Ishikawa (cell line): ENCODE measurements at regions not wholly inside any gene's neighbourhood (a gene's known extent, or its start where the extent isn't known, plus 50 kb on each side); places are given as distances from the start of the nearest gene placed in this dataset.

Source experiments
- CEBPB ChIP-seq: IDR thresholded peaks from 2 replicates; pipeline ENCODE4 v1.6.1; 2012
- CREB1 ChIP-seq: IDR thresholded peaks from 2 replicates; pipeline ENCODE4 v1.6.1; 2012; ENCODE audit warnings: low read depth
- EGR1 ChIP-seq: IDR thresholded peaks from 2 replicates; pipeline ENCODE4 v1.6.1; 2012
- EP300 ChIP-seq: IDR thresholded peaks from 2 replicates; pipeline ENCODE4 v1.6.1; 2012; ENCODE audit warnings: borderline replicate concordance
- FOXM1 ChIP-seq: IDR thresholded peaks from 2 replicates; pipeline ENCODE4 v1.6.1; 2012; ENCODE audit warnings: low read depth, borderline replicate concordance
- NFIC ChIP-seq: IDR thresholded peaks from 2 replicates; pipeline ENCODE4 v1.6.1; 2012
- RAD21 ChIP-seq: IDR thresholded peaks from 2 replicates; pipeline ENCODE4 v1.6.1; 2012; ENCODE audit warnings: low read depth
- TAF1 ChIP-seq: IDR thresholded peaks from 2 replicates; pipeline ENCODE4 v1.6.1; 2012; ENCODE audit warnings: low read depth, mild to moderate bottlenecking
- TCF12 ChIP-seq: IDR thresholded peaks from 2 replicates; pipeline ENCODE4 v1.6.1; 2012; ENCODE audit warnings: low read depth
- TEAD4 ChIP-seq: IDR thresholded peaks from 2 replicates; pipeline ENCODE4 v1.6.1; 2012
- YY1 ChIP-seq: IDR thresholded peaks from 2 replicates; pipeline ENCODE4 v1.6.1; 2012; ENCODE audit warnings: low read depth
- TF ChIP-seq, protein P1 (sequence below): IDR thresholded peaks from 2 replicates; pipeline ENCODE4 v1.6.1; 2012; ENCODE audit warnings: low read depth, mild to moderate bottlenecking
- TF ChIP-seq, protein P2 (sequence below): IDR thresholded peaks from 2 replicates; pipeline ENCODE4 v1.6.1; 2012

DNA sequence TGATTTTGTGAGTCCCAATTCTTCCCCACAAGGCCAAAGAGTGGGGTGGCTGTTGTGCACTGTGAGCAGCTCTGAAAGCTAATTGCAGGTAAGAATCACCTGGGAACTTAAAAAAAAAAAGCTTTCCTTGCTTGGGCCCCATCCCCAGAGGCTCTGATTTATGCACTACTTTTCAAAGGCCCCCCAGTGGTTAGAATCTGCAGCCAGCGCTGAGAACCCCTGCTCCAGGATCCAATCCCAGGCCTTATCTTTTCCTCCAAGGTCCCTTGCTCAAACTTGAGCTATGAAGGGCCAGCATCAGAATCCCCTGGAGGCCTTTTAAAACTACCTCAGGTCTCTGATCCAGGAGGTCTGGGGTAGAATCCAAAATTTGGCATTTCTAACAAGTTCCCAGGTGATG lies 156.8 kb downstream of the UXS1 start:
- TF ChIP-seq NFIC: no peak
- TF ChIP-seq, protein P1, sequence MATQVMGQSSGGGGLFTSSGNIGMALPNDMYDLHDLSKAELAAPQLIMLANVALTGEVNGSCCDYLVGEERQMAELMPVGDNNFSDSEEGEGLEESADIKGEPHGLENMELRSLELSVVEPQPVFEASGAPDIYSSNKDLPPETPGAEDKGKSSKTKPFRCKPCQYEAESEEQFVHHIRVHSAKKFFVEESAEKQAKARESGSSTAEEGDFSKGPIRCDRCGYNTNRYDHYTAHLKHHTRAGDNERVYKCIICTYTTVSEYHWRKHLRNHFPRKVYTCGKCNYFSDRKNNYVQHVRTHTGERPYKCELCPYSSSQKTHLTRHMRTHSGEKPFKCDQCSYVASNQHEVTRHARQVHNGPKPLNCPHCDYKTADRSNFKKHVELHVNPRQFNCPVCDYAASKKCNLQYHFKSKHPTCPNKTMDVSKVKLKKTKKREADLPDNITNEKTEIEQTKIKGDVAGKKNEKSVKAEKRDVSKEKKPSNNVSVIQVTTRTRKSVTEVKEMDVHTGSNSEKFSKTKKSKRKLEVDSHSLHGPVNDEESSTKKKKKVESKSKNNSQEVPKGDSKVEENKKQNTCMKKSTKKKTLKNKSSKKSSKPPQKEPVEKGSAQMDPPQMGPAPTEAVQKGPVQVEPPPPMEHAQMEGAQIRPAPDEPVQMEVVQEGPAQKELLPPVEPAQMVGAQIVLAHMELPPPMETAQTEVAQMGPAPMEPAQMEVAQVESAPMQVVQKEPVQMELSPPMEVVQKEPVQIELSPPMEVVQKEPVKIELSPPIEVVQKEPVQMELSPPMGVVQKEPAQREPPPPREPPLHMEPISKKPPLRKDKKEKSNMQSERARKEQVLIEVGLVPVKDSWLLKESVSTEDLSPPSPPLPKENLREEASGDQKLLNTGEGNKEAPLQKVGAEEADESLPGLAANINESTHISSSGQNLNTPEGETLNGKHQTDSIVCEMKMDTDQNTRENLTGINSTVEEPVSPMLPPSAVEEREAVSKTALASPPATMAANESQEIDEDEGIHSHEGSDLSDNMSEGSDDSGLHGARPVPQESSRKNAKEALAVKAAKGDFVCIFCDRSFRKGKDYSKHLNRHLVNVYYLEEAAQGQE: no peak
- no peak for TF ChIP-seq TCF12
- TF ChIP-seq TAF1: no peak
- TF ChIP-seq RAD21: no peak
- TF ChIP-seq FOXM1: no peak
- no peak for TF ChIP-seq EP300
- no peak for TF ChIP-seq YY1
- TF ChIP-seq, protein P2, sequence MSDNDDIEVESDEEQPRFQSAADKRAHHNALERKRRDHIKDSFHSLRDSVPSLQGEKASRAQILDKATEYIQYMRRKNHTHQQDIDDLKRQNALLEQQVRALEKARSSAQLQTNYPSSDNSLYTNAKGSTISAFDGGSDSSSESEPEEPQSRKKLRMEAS: no peak
- TF ChIP-seq EGR1: no peak
- no peak for TF ChIP-seq CEBPB
- no peak for TF ChIP-seq TEAD4
- no peak for TF ChIP-seq CREB1
